ENCODE measurements at regions not wholly inside any gene's neighbourhood (a gene's known extent, or its start where the extent isn't known, plus 50 kb on each side); places are given as distances from the start of the nearest gene placed in this dataset.
A peak's percentile ranks its signal among the peaks of the same experiment; 100 is the strongest.

DNA sequence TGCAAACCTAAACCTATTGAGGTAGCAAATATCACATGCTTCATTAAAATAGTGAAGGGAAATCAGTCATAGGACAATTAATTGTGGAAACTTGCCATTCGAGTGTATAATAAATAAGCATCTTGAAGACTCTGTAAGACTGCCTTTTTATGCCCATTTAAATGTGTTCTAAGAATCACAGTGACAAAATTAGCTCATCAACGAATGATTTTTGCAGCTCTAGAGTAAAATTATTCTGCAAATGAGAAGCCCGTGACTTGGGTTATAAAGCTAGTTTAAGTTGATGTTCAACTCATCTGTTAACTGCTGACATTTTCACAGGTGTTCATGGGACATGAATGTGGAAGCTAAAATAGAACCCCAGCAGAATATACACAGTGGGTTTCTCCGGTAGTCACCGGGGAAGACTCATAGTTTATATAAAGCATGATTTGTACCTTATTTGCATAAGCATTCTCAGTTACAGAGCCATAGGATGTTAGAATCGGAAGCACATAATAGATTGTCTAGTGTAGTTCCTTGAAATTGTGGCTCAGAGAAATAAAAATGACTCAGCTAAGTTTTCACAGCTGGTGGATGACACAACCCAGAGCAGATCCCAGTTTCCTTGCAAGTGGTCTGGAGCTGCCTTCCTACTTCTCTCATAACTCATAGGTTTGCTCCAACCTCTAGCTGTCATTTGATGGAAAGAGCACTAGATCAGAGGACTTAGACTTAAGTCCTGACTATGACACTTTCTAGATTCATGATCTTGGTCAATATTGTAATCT lies 107.3 kb downstream of the UCHL5 start:
- peak; percentile 26 for DNase-seq

DNA sequence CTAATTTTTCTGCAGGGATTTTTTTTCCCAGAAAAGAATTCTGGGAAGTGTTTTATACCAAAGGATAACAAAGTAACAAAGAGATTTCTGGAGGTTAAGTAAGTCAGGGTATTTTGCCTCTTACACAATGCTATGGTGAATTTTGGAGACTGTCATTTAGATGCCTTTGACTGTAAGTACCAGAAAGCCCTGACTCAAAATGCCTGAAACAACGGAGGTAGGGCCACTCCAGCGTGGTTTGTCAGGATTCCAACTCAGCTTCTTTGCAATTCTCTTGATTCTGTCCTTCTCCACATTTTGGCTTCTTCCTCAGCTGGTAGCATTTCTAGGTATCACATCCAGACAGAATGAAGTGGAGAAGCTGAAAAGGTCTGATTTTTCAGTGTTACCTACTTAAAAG lies 106.5 kb downstream of the UCHL5 start:
- no peak for DNase-seq

DNA sequence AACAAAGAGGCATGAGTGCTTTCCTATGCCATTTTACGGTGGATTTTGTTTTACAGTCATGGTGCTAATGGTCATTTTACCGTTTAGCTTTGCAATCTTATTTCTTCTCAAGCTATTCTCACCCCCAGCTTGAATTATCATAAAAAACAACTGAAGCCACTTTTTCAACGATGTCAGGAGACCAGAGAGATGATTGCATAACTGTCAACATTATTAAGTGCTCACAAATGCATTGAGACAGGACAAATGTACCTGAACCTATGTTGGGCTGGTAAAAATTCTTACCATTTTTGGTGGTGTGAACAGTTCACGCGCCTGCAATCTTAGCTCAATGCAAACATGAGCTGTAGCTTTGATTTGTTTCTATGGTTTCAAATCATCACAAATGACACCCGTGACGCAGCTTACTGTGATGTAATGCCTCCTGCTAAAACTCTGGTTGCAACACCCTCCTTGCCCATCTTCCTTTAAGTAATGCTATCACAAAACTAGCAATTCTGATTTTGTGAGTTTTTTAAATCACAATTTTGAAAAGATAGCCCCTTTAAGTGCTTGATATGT lies 104.4 kb downstream of the UCHL5 start:
- DNase-seq = peak; percentile 65

DNA sequence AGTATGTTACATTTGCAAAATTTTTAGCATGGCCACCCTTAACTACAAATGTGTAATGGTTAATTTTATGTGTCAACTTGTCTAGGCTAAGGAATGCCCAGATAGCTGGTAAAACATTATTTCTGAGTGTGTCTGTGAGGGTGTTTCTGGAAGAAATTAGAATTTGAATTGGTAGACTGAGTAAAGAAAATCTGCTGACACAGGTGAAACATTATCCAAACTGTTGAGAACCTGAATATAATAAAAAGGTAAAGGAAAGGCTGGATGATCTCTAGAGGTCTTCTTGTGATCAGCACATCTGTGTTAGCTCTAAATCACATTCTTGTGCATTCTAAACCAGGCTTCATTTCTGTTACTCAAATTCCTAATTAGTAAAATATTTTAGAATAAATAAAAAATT lies 100.8 kb downstream of the UCHL5 start:
- DNase-seq = no peak

DNA sequence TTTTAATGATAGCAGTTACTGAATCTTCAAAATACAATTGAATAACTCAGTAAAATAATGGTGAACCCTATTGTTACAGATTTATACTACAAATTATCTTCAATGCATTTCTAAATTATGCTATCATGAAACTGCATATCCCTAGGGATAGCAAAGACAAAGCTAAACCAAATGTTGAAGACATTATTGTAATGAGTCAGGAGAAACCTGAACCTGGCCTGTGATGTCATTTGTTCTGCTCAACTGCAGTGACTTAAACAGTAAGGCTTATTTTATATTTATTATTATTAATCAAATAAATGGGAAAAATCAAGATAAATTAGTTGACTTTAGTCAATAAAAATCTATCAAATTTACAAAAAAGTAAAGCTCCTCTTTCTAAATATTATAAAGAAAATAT lies 100.3 kb downstream of the UCHL5 start:
- DNase-seq = no peak

DNA sequence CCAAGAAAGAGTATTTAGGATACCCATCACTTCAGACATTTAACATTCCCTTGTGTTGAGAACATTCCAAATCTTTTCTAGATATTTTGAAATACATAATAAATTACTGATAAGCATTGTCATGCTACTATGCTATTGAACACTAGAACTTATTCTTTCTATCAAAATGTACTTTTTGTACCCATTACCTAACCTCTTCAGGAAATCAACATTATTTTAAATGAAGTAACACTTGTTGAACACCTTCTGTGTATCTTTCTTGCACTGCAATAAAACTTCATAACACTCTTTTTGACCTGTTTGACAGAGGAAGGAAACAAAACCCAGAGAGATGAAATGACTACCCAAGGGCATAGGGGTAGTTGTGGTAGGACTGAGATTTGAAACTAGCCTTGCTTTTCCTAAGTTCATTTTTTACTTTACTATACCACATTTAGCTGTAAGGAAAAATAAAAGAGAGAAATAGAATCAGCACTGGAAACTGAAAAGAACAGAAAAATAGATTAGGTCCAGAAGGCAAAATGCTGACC lies 99.4 kb downstream of the UCHL5 start:
- no peak for DNase-seq
